Brain pericyte (primary cell): ENCODE measurements at regions not wholly inside any gene's neighbourhood (a gene's known extent, or its start where the extent isn't known, plus 50 kb on each side); places are given as distances from the start of the nearest gene placed in this dataset.
"Not testable (repeated sequence)": the region's sequence is repeated elsewhere in the genome, so short reads cannot be mapped to it uniquely, and the experiment has no call there.

Experiments used
- DNase-seq: peaks from one replicate; pipeline ENCODE4 v3.0.0-alpha.2; 2012; ENCODE audit warnings: low read depth, low spot score

- DNase-seq, result no peak
Measured at GRCh38 chrX:42442745-42443144, 335.2 kb downstream of the PPP1R2C start.

- DNase-seq, result no peak
Measured at GRCh38 chrX:42437211-42437610, 340.8 kb downstream of the PPP1R2C start.

DNA sequence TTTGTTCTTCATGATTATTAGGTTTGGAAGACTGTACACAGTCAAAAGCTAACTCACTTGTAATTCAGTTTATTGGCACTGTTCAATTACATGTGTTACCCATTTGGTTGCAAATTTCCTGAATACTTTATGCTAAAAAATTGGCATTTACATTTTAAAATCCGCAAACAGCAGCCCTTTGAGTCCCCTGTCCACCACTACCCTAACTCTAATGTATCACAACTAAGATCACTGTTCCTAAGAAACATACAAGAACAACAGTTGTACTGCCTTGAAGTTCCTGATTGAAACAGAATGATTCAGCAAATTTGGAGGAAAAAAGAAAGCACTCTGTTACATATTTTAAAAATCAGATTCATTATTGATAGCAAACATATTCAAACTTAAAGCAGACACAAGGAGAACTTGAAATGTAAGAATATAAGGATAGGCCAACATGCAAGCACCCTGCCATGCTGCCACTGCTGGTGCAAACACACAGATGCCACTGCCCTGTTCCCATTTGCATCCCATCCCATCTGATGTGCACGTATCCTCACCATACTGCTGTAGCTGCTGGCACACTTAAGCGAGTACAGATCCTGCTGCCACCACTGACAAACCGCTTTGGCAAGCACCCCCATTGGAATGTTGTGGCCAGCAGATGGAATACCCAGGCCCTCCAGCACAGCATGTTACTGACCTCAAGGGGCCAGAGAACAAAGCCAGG lies 343.4 kb downstream of the PPP1R2C start:
- no peak for DNase-seq

DNA sequence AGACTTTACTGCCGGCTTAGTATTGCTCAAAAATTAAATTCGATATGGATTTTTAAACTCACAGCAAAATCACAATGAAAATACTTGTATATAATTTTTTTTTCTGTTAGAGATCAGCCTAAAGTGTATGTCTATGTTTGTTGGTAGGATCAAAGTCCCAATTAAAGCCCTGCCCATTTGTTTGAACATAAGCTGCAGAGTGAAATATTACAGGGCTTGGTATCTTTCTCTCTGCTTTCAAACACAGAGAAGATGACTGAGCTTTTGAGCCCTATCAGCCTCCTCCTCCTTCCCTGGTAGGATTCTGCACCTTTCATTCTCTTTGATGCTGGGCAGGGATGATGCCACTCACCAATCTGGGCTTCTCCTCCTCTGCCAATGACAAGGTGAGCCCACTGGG lies 345.4 kb downstream of the PPP1R2C start:
- no peak for DNase-seq

GRCh38 chrX:42422961-42423360 lies 355.0 kb downstream of the PPP1R2C start:
- DNase-seq, result no peak

GRCh38 chrX:42420426-42420825 lies 357.5 kb downstream of the PPP1R2C start:
- DNase-seq, result no peak

DNA sequence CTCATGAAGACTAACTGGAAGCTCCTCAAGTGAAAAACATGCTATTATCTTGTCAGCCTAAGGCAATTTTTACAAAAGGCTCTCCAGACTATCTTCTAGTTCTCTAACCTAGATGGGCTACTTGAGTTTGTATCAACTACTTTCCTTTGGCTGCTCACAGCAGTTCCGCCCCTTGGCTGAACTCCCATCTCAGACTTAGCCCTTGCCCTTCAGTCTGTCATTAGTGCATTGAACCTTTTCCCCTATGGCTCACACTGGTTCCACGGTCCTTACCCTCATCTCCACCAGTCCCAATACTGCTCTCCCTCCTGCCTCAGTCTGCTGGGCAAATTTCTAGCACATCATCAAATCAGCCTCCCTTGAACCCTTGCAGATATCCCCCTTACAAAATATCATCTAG lies 362.3 kb downstream of the PPP1R2C start:
- DNase-seq, result no peak

DNA sequence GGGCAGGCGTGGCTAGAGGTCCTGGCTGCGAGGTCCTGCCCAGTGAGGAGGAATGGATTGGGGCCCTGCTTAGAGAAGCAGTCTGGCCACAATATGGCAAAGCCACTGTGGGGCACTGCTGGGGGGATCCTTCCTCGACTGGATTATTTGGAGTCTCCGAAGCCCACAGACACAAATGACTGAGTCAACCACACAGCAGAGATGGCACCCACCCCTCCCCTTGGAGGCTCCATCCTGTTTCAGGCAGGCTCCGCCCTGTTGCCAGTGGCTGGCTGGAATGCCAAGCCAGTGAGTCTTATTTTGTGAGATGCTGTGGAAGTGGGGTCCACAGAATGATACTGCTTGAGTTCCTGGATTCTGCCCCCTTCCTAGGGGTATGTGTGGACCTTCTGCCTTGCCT lies 363.9 kb downstream of the PPP1R2C start:
- DNase-seq, result no peak

DNA sequence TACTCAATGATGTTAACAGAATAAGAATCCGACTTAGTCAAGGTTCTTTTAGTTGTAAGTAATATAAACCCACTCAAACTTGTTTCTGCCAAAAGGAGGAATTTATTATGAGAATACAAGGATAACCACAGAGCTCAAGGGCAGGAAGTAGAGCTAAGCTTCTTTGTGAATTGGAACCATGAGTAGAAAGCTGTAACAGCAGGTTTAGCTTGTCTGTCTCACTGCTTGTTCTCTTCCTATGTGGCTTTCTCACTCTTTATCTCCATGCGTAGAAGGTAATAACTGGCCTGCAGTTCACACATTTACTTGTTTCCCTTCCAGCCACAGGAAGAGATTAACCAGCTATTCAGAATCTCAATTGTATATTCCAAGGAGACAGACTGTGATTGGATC lies 378.3 kb downstream of the PPP1R2C start:
- DNase-seq, result no peak

DNA sequence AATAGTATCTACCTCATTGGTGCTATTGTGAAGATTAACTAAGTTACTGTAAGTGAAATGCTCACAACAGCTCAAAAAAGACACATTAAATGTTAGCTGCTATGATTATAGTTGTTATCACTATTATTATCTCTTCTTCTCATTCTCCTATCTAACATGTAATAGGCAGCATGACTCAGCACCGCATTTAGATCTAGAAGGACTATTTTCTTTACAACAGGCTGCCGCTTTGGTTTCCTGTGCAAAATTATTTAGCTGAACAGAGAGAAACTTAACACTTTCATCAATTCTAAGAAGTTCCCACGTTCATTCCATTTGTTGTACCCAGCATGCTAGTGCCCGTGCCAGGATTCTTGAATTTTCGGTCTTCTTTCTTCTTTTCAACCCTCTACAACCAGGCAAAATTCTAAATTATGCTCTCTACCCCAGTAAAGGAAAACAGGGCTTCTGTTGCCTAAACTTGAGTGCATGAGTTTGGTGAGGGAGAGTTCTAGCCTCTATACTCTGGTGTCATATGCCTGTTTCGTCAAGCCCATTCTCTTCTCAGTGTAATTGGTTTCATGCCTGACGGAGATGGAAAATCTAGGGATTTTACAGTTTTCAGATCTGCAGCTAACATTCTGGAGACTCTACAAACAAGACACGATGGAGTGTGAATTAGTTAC lies 378.9 kb downstream of the PPP1R2C start:
- no peak for DNase-seq

- no peak for DNase-seq
Measured at GRCh38 chrX:42396136-42396535, 381.8 kb downstream of the PPP1R2C start.

DNA sequence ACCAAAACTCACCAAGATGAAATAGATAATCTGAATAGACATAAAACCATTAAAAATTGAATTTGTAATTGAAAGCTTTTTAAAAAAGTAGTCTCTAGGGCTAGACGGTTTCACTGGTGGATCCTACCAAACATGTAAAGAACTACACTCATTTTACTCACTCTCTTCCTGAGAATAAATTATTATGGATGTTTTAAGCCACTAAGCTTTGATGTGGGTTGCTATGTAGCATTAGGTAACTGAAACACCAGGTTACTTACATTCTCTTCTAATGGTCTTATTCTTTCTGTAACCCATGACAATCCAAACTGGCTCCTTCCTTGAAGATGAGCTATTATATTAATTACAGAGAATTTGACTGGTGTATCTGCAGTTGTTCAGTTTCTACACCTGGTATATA lies 385.1 kb downstream of the PPP1R2C start:
- no peak for DNase-seq

- no peak for DNase-seq
Measured at GRCh38 chrX:42386681-42387080, 391.3 kb downstream of the PPP1R2C start.

DNA sequence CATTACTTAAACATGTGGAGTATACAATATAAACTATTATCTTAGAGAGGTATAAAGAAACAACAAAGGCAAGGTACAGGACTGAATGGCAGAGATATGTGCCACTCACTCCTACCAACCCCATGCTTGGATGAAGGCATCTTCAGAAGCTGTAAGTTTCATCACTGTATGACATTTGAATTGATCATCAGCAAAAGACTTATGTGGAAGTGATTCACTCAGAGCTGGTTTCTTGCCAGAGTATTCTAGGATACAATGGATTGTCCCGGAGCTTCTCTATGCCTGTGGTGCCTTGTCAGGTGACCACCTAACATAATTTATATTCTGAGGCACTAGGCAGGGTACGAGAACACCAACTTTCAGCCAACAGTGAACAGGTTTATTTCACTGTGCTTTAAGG lies 392.2 kb downstream of the PPP1R2C start:
- DNase-seq, result no peak

DNA sequence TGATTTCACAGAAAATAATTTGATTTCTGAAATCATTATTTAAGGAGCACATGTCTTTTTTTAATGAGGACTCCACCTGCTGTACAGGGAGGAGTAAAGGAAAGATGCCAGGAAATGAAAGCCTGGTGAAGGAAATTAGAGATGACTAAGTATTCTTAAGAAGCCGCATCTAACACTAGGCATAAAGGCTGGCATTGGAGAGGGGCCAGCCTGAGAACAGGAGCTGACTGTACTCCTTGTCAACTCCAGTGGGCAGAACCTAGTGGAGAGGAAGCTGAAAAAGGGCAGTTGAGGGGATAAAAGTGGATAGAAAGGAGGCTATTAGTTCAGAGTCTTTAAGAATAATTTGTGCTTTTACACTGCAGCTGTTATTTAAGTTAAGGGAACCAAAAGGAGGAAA lies 393.0 kb downstream of the PPP1R2C start:
- no peak for DNase-seq

DNA sequence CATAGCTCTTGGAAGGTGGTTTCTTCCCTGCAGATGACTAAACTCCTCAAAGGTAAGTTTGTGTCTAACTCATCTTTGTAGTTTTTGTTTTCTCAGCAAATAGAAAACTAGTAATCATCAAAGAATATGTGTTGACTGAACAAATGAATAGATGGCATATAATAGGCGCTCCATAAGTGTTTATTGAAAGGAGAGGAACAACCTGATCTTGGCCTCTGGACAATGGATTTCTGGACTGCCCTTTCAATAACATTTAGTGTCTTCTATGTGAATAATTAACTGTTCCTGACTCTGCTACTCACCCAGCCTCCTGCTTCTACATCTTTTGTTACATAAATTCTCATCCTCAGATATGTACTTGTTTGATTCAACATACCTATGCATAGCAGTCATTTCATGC lies 399.1 kb downstream of the PPP1R2C start:
- DNase-seq, result no peak

- DNase-seq, result no peak
Measured at GRCh38 chrX:42375086-42375485, 402.9 kb downstream of the PPP1R2C start.

DNA sequence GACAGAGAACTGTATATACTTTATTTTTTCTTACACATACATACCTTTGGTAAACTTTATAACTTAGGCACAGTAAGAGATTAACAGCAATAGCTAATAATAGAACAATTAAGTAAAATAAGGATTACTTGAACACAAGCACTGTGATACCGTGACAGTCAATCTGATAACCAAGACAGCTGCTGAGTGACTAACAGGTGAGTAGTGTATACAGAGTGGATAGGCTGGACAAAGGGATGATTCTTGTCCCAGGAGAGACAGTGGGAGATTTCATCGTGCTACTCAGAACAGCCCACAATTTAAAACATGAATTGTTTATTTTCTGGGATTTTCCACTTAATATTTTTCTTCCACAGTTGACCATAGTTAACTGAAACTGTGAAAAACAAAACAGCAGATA lies 411.8 kb downstream of the PPP1R2C start:
- DNase-seq, result no peak

DNA sequence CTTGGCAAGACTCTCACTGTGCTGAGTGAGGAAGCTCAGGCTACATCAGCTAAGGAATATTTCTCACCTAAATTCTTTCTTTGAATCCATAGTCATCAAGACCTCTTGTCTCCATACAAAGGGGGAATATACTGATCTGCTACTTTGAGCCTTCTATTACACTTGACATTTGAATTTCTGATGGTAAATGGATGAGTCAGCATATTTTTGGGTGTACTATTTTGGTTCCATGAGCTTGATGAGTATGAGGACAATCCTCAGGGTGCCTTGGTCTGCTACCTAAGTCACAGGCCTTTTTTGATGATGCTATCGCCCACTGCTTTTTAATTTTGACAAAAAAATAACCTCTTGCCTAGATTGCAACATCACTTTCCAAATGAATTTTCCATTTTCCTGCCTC lies 415.7 kb downstream of the PPP1R2C start:
- no peak for DNase-seq

- DNase-seq, result not testable (repeated sequence)
Measured at GRCh38 chrX:42342981-42343380, 419.6 kb upstream of the CASK start.
